ENCODE measurements at regions not wholly inside any gene's neighbourhood (a gene's known extent, or its start where the extent isn't known, plus 50 kb on each side); places are given as distances from the start of the nearest gene placed in this dataset.
A peak's percentile ranks its signal among the peaks of the same experiment; 100 is the strongest.
"Not testable (repeated sequence)": the region's sequence is repeated elsewhere in the genome, so short reads cannot be mapped to it uniquely, and the experiment has no call there.

DNA sequence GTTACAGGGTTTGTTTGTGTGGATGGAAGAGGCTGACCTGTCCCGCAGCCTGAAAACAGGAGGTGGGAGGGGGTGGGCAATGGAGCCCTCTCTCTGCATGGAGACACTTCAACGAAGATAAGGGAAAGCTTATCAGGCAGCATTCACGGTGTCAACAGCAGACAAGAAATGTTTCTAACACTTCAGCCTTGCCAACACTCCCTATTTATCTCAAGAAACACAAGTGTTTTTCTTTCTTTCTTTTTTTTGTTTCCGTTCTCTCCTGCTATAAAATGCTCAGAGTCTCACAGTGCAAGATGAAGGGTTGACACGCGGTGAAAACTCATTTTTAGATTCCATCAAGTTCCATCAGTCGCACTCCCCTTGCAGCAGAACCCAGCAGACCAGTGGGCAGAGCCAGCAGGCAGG lies 594.4 kb downstream of the MATN1 start:
- DNase-seq (ENCODE audit: low read depth in 2 of 2) = no peak

DNA sequence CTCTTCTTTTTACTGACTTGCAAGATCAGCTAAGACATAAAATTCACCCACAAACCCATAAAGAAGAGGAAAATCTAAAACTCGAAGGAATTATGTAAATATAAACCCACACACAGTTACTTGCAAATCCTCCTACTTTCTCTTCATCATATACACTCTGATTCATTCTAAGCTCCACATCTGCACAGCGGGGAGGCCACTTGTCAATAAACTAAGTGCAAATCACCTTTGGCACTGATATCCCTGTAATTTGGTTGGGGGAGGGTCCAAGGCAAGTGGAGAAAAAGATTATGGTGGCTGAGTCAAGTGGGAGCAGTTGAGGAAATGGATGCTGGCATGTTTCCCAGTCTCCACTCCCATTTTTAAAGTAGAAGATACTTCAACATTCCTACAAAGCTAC lies 596.5 kb downstream of the MATN1 start:
- no peak for DNase-seq (ENCODE audit: low read depth in 2 of 2)

- DNase-seq (ENCODE audit: low read depth in 2 of 2) = no peak
Measured at GRCh38 chr1:30125821-30126170, 597.6 kb downstream of the MATN1 start.

DNA sequence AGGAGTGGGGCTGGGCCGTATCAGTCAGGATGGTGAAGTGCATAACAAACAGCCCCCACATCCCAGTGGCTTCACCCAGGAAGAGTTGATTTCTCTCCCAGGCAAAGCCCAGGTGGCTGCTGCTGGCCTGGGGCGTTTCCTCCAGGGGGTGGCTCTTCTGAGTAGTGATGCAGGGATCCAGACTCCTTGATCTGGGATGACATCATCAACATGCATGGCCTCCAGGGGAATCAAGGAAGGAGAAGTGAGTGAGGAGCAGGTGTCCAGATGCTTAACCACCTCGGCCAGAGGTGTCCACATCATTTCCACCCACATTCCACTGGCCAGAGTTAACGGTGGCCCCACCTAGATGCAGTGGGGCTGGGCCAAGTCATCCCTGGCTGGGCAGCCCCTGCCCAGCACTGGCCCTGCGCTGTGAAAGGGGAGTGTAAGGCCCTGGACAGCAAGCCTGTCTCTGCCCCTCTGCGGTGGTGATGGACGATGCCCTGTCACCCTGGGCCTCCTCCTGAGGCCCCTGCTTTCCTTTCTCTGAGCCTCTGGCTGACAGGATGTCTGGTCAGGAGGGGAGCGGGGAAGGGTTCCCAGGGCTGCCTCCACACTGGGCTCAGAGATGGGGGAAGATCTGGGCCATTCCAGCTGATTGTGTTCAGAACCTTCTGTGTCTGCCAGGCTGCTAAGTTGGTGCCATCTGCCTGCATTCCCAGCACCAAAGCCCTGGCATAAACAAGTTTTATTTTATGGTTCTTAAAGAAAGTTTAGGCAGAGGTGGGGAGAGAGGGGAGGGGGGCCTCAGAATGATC lies 598.2 kb downstream of the MATN1 start:
- DNase-seq (ENCODE audit: low read depth in 2 of 2) = no peak

DNA sequence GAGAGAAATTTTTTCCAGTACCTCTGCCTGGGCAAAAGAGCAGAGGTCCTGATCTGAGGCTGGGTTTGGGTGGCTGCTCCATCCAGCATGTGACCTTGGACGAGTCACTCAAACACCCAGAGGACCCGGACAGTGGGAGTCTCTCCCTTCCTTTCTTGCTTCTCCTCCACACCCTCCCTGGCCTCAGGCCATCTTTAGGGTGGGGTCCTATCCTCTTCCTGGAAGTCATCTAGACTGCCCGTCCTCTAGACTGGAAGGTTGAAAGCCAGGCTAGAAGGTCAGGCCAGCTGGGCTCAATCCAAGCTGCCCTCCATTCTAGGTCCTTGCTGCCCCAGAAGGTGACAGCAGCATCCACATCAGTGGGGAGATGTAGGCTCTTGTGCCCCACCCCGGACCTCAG lies 599.5 kb downstream of the MATN1 start:
- DNase-seq (ENCODE audit: low read depth in 2 of 2) = no peak

DNA sequence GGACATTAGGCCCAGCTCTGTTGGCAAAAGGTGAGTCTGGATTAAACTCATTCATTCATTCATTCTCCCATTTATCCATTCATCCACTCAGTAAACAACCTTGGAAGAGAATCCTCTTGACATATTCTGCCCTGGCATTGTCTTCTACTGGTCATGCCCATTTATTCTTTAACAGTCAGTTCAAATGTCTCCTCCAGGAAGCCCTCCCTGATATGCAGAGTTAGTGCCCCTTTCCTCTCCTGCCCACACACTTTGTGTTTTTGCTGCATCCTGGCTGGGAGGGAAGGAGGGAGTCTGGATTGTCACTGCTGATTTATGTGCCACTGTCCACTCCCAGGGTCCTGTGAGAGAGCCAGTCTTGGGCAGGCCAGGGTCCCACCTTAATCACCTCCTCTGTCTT lies 600.3 kb downstream of the MATN1 start:
- no peak for DNase-seq (ENCODE audit: low read depth in 2 of 2)

DNA sequence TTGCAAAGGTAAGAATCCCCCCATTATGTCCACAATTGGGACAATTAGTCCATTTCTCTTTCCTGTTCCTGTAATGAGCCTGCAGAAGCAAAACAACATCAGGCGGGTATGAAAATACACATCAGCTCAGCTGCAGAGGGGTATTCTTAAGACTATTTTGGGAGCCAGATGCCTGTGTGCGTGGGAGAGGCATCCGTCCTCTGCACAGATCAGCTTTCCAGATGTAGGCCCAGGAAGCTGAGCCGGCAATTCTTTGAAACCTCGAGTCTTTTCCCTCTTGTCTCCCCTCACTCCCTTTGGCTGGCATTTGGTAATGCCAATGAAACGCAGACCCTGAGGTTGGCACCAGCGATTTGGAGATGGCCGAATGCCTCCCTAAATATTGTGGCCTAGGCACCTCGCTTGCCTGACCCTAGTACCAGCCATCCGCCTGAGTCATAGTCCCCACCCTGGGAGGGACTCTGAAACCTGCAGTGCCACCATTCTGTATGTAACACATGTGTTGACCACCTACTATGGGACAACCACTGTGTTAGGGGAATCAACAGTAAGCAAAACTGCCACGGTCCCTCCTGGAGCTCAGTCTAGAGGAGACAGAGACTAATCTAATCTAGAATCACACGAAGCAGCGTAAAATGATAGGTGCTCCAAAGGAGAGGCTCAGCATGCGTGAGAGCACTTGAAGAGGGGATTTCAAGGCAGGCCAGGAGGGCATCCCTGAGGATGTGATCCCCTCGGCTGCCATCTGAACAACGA lies 603.0 kb downstream of the MATN1 start:
- DNase-seq (ENCODE audit: low read depth in 2 of 2) = no peak

DNA sequence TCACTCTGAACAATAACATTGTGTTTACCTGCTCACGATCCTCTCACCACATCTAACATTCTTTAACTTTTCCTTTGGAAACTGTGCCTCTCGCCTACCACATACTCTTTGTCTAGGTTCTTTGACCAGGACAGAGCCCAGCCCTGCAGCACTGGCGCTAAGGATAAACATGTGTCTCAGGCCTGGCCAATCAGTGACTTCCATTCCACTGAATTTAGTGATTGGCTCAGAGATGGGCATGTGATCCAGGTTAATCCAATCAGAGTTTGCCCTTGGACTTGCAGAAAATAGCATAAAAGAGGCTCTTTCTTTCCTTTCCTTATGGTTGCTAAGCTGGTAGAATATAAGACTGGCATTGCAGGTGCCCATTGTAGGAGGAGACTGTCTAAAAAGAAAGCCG lies 605.7 kb downstream of the MATN1 start:
- DNase-seq (ENCODE audit: low read depth in 2 of 2) = no peak

DNA sequence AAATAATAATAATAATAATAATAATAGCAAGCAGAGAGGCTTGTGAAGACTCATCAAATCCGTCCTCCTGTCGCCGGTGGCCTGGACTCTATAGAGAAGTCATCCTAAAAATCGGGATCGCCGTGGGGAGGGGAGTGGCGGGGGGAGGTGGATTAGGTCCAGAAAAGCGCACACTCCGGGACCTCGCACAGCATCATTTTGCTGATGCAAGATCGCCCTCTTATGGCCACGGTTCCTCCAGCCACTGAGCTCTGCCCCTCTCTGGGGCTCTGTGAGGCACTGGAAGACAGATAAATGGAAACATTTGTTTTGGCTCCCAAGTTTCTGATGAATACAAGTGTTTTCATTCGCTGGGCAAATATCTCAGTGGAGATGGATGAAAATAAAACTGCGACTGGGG lies 612.0 kb downstream of the MATN1 start:
- peak in 1 of 2 donors; percentile 5 for DNase-seq (ENCODE audit: low read depth in 2 of 2)

GRCh38 chr1:30110846-30111245 lies 612.5 kb downstream of the MATN1 start:
- no peak for DNase-seq (ENCODE audit: low read depth in 2 of 2)

GRCh38 chr1:30109853-30110252 lies 613.5 kb downstream of the MATN1 start:
- DNase-seq (ENCODE audit: low read depth in 2 of 2) = no peak

DNA sequence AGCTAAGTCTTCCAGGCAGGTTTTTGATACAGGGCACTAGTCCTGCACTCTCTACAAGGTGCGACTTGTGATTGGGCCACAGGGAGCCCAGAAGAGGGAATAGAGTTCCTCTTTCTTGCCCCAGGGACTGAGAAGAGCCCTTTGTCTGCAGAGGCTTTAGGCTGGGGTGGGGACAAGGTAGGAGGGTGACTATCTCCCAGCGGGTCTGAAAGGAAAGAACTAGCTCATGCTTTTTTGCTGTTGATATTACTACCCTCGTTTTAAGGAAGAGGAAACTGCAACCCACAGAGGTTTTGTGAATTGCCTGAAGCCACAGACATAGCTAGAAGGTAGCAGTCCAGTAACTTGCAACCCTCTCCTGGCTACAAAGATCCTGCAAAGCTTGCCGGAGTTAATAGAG lies 615.2 kb downstream of the MATN1 start:
- DNase-seq (ENCODE audit: low read depth in 2 of 2) = no peak

GRCh38 chr1:30106125-30106524 lies 617.3 kb downstream of the MATN1 start:
- no peak for DNase-seq (ENCODE audit: low read depth in 2 of 2)

- no peak for DNase-seq (ENCODE audit: low read depth in 2 of 2)
Measured at GRCh38 chr1:30104551-30104950, 618.8 kb downstream of the MATN1 start.

- no peak for DNase-seq (ENCODE audit: low read depth in 2 of 2)
Measured at GRCh38 chr1:30103708-30104411, 619.5 kb downstream of the MATN1 start.

DNA sequence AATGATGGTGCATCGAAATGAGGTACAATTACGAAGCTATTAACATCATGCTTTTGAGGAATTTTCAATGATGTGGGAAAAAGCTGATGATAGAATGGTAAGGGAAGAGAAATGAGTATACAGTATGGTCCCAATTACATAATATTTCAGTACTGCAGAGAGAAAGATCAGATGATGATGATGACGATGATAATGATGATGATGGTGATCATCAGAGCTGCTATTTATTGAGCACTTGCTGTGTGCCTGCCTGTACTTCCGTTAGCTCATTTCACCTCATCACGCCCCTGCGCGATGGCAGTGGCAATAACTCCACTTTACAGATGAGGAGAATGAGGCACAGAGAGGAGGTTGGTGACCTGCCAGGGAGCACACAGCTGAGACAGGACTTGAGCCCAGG lies 620.8 kb downstream of the MATN1 start:
- no peak for DNase-seq (ENCODE audit: low read depth in 2 of 2)

- no peak for DNase-seq (ENCODE audit: low read depth in 2 of 2)
Measured at GRCh38 chr1:30101487-30102227, 621.7 kb downstream of the MATN1 start.

DNA sequence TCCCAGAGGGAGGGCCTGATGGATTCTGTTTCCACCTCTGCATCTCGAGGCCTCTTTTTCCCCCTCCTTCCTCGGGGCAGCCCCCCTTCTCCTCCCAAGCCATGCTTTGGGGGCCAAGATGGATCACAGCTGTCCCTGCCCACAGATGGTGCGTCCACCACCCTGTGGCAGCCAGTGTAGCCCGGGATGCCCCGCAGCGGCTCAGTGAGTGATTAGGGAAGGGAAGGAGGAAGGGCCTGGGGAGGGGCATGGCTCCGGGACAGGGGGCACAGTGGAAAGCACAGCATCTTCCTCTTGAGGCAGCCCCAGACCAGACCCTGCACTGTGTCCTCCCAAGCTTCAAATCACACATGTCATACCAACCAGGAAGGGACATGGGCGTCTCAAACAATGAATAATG lies 622.4 kb downstream of the MATN1 start:
- DNase-seq (ENCODE audit: low read depth in 2 of 2) = no peak

- DNase-seq (ENCODE audit: low read depth in 2 of 2) = no peak
Measured at GRCh38 chr1:30100524-30100862, 622.9 kb downstream of the MATN1 start.

GRCh38 chr1:30099587-30100523 lies 623.5 kb downstream of the MATN1 start:
- no peak for DNase-seq (ENCODE audit: low read depth in 2 of 2)

DNA sequence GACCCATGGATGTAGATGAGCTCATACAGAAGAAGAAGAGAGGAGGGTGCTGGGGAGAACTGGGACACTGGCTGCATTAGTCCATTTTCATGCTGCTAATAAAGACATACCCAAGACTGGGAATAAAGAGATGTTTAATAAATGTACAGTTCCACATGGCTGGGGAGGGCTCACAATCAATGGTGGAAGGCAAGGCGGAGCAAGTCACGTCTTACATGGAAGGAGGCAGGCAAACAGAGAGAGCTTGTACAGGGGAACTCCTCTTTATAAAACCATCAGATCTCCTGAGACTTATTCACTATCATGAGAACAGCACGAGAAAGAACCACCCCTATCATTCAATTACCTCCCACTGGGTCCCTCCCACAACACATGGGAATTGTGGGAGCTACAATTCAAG lies 625.5 kb downstream of the MATN1 start:
- DNase-seq (ENCODE audit: low read depth in 2 of 2) = not testable (repeated sequence)
